Natural killer cell treated with Interleukin-12 subunit alpha and Interleukin-12 subunit beta and Interleukin-15 and Interleukin-18, amount 100 ng/mL, for 72 hours (primary cell): ENCODE measurements at regions not wholly inside any gene's neighbourhood (a gene's known extent, or its start where the extent isn't known, plus 50 kb on each side); places are given as distances from the start of the nearest gene placed in this dataset.

Experiments
- ATAC-seq, 2 donors: fragments of 150-1000 bp; cut with Tn5 transposase in 1 of 2; sonication (Bioruptor Pico), chemical (Tn5 transposase) in 1 of 2; 2 replicates each; pipeline ENCODE4 v1.10.0; 2021
- DNase-seq: peaks from one replicate; pipeline ENCODE4 v3.0.0; 2022; ENCODE audit warnings: low spot score
- H3K27ac Mint-ChIP-seq, 2 donors: 1 replicate in 1 of 2; 2 replicates in 1 of 2; pipeline ENCODE4 v1.8.0; 2022; ENCODE audit warnings: mixed read lengths in 2 of 2, mild to moderate bottlenecking in 1 of 2, moderate library complexity in 1 of 2
- H3K27me3 Mint-ChIP-seq, 2 donors: 1 replicate in 1 of 2; 2 replicates in 1 of 2; pipeline ENCODE4 v1.8.0; 2022; ENCODE audit warnings: mixed read lengths in 2 of 2
- H3K36me3 Mint-ChIP-seq: one replicate; pipeline ENCODE4 v1.8.0; 2022; ENCODE audit warnings: mixed read lengths
- H3K4me1 Mint-ChIP-seq, 2 donors: 1 replicate in 1 of 2; 2 replicates in 1 of 2; pipeline ENCODE4 v1.8.0; 2022; ENCODE audit warnings: low read depth in 2 of 2, mixed read lengths in 2 of 2, mild to moderate bottlenecking in 1 of 2
- H3K4me3 Mint-ChIP-seq: one replicate; pipeline ENCODE4 v1.8.0; 2022; ENCODE audit warnings: mixed read lengths
- H3K9me3 Mint-ChIP-seq: 2 replicates; pipeline ENCODE4 v1.8.0; 2022; ENCODE audit warnings: mixed read lengths

DNA sequence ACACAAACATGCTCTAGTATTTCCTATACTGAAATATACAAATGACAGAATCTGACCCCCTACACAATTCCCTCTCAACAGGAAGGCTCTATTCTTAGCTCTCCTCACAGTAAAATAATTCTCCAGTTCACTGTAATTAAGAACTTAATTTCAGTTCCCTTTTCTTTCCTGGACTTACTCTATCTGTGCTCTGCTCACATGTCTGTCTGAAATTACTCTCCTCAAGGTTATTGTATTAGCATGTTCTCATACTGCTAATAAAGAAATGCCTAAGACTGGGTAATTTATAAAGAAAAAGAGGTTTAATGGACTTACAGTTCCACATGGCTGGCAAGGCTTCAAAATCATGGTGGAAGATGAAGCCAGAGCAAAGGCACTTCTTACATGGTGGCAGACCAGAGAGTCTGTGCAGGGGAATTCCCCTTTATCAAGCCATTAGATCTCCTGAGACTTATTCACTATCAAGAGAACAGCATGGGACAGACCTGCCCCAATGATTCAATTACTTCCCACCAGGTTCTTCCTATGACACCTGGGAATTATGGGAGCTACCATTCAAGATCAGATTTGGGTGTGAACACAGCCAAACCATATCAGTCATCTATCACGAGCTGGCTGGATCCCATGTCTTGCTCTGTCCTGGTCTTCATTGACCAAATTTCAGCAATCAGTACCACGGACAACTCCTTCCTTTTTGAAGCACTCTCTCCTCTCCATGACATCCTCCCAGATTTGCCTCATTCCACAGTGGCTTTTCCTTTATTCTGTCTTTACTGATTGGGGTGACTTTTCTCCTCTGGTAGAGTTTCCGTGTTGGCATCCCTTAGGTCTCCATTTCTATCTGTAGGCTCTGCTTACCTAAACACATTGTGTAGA is 110.9 kb downstream of the GALR1 start:
- Mint-ChIP-seq H3K4me3 (no peak overlapping the region), H3K27ac (no peak overlapping the region), H3K36me3 (peaks cover 16% of the 10 kb centered on the region), H3K9me3 (peaks cover 9% of the 10 kb centered on the region), H3K27me3 (peaks cover 33 to 64% of the 10 kb centered on the region in 2 donors), H3K4me1 (peaks cover 5 to 10% of the 10 kb centered on the region in 2 donors)
- no peak for ATAC-seq
- no peak for DNase-seq

GRCh38 chr18:77361382-77361781 is 111.7 kb downstream of the GALR1 start:
- DNase-seq (no peak), ATAC-seq (no peak)
- peaks cover 16% of the 10 kb centered on the region for H3K36me3 Mint-ChIP-seq
- peaks cover 30 to 57% of the 10 kb centered on the region in 2 donors for H3K27me3 Mint-ChIP-seq
- H3K4me1 Mint-ChIP-seq, result peaks cover 13 to 18% of the 10 kb centered on the region in 2 donors
- H3K27ac Mint-ChIP-seq, result no peak overlapping the region
- peaks cover 9% of the 10 kb centered on the region for H3K9me3 Mint-ChIP-seq
- no peak overlapping the region for H3K4me3 Mint-ChIP-seq

DNA sequence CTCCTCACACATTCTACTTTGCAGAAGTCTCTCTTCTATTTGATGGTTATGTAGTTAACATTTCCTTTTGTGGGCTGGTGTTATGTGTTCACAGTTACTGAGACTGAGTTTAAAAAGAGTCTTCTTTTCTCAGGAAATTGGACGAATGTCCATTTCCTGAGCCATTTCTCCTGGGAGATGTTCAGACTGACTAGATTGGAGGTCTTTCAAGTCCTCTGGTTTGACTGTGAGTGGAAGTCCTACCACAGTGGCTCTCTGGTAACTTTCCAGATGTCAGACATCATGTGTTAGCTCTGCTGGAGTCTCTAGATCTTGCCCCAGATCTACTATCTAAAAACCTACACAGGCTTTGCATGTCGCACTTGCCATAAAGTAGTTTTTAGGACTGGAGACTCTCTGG is 116.0 kb downstream of the GALR1 start:
- Mint-ChIP-seq H3K27me3 (peaks cover 20 to 45% of the 10 kb centered on the region in 2 donors), H3K4me3 (no peak overlapping the region), H3K9me3 (peaks cover 5% of the 10 kb centered on the region), H3K4me1 (peaks cover 13% of the 10 kb centered on the region in 2 donors), H3K27ac (no peak overlapping the region), H3K36me3 (peaks cover 16% of the 10 kb centered on the region)
- no peak for DNase-seq
- no peak for ATAC-seq

DNA sequence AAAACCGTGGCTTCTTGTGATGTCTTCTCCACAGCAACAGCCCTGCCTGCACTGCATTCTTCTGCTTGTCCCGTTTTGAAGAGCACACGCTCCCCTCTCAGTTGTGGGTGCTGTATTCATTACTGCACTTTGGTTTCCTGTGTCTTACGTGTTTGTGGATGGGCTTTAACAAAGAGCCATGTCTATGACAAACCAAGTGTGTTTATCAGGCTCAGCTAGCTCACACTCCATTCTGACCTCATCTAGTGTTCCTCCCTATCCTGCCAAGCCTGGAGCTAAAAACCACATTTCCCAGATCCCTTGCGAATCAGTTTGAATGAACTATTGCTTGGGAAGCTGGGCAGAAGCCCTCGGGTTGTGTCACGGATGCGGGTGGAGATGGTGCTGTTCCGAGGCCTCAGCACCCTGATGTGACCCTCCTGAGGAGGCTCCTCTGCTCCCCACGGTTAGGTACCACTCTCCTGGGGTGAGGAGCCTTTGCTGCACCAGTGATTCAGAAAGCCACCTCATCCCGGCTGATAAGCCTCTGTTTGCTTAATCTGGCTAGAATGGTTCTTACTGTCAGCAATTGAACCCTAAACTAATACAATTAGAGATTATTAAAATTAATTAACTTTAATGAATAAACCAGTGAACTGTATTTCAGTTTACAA is 116.5 kb downstream of the GALR1 start:
- Mint-ChIP-seq H3K9me3 (peaks cover 5% of the 10 kb centered on the region), H3K27ac (no peak overlapping the region), H3K4me1 (peaks cover 13% of the 10 kb centered on the region in 2 donors), H3K36me3 (peaks cover 16% of the 10 kb centered on the region), H3K4me3 (peak overlapping the region; percentile 16), H3K27me3 (peaks cover 17 to 40% of the 10 kb centered on the region in 2 donors)
- DNase-seq (no peak), ATAC-seq (peak in 1 of 2 donors; percentile 58)

DNA sequence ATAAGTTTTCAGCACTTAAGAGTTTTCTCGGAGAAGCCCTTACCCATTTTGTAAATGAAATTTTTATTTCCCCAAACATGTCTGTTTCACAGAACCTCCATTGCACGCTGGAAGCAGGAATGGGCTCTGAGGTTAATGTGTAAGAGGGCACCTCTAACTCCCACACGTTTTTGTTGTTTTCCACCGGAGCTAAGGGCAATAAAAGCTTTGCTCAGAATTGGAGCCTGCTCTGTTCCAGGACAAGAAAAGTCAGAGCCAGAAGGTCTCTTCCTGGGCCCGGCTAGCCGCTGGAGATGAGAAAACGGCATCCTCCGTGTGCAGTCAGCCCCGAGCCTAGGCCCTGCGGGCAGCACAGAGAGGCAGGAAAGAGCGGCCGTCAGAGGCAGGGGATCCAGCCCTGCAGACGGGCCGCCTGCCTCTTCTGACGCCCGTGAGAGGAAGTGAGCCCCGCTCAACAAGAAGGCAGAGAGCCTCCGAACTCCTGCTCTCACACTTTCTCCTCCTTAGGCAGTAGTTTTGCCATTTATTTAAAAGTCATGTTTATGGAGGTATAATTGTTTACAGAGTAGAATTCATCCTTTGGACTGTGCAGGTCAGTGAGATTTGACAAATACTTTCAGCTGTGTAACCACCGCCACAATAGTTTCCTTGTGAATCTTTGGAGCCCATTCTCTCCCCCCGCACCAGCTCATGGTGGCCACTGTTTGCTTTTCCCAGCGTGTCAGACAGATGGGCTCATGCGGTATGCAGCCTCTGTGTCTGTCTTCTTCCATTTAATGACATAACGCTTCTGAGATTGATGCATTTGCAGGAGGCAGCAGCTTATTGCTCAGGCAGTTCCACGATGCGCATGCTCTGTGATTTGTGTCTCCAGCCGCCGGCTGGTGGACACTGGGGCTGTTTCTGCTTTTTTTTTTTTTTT is 117.3 kb downstream of the GALR1 start:
- Mint-ChIP-seq H3K27ac (no peak overlapping the region), H3K4me1 (peaks cover 13% of the 10 kb centered on the region in 2 donors)

GRCh38 chr18:77369644-77370043 is 120.0 kb downstream of the GALR1 start:
- Mint-ChIP-seq H3K9me3 (peaks cover 5% of the 10 kb centered on the region), H3K36me3 (peaks cover 10% of the 10 kb centered on the region), H3K27ac (no peak overlapping the region), H3K4me3 (no peak overlapping the region), H3K4me1 (peaks cover 8 to 13% of the 10 kb centered on the region in 2 donors), H3K27me3 (peaks cover 7 to 15% of the 10 kb centered on the region in 2 donors)
- ATAC-seq (no peak), DNase-seq (no peak)

More for the DNA sequence above, 117.3 kb downstream of the GALR1 start:
- H3K36me3 Mint-ChIP-seq, result peaks cover 16% of the 10 kb centered on the region
- ATAC-seq (no peak), DNase-seq (no peak)
- H3K27me3 Mint-ChIP-seq, result peaks cover 17 to 34% of the 10 kb centered on the region in 2 donors
- H3K9me3 Mint-ChIP-seq, result peaks cover 5% of the 10 kb centered on the region
- no peak overlapping the region for H3K4me3 Mint-ChIP-seq

DNA sequence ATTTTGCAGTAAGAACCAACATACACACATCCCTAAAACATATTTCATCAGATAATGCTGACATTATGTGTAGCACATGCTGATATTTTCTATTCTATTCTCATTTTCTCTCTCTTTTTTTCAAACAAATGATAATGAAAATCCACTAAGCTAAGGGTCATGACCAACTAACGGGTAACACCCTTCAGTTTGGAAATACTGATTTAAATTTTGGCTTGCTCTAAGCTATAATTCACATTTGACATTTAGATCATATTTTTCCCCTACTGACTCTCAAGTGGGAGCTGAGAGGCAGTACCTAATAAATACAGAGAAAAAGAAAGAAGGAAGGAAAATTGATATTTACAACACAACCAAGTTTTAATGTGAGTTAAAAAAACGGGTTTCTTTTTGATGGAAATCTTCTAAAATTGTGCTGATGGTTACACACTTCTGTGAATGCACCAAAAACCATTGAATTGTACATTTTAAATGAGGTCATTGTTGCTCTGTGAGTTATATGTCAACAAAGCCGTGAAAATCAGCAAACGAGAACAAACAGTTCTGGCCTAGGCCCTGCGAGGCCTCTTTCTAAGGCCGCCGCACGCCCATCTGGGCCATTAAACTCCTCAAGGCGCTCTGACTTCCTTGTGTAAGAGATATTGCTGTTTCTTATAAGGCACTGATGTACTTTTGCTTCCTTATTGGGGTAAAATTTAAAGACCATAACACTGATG is 124.2 kb downstream of the GALR1 start:
- Mint-ChIP-seq H3K4me1 (no peaks in the 10 kb centered on the region), H3K9me3 (peaks cover 5% of the 10 kb centered on the region), H3K4me3 (no peak overlapping the region), H3K36me3 (peaks cover 10% of the 10 kb centered on the region), H3K27me3 (peaks cover 5 to 7% of the 10 kb centered on the region in 2 donors), H3K27ac (no peak overlapping the region)
- no peak for ATAC-seq
- no peak for DNase-seq

DNA sequence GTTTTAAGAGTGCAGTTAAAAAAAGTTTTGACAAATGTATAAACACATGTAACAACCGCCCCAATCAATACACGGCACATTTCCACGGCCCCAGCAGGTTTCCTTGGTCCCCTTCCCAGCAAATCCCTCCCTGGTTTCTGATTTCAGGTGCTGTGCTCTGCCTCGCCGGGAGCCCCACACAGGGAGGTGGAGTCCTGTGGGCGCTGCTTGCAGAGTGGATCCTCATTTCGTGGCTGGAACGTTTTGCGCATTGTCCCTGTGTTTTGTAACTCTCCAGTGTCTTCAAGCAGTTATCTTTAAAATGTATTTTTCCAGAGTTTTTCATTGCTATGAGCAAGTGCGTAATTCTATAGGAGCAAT is 124.8 kb downstream of the GALR1 start:
- Mint-ChIP-seq H3K27ac (no peak overlapping the region), H3K4me1 (no peaks in the 10 kb centered on the region), H3K9me3 (peaks cover 5% of the 10 kb centered on the region), H3K4me3 (no peak overlapping the region), H3K27me3 (peaks cover 5 to 6% of the 10 kb centered on the region in 2 donors), H3K36me3 (peaks cover 6% of the 10 kb centered on the region)
- ATAC-seq (no peak), DNase-seq (no peak)

DNA sequence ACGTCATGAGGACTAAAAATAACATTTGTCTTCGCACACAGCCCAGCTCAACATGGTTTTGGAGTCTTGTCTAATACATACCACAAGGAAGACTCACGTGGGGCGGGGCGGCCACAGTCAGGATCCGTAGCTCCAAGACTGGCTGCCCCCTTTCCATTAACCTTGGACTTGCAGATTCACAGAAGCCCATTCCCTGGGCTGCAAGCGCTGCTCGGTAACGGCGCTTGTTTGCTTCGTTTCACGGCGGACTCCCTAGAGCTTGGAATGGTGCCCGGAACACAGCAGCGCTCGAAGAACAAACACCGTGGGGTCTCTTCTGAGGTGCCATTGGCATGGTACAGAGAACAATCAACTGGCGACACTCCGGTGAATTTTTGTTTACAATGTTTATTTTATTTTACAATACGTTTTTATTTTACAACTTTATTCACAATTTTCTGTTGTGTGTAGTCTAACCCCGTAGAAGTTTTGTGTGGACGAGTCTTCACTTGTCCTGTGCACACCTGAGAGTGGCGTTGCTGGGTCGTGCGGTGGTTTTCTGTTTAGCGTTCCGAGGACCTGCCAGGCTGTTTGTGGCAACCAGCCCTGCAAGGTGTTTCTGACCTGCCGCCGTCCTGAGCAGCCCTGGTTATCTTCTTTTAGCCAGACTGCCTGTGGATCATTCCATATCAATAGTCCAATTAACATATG is 126.5 kb downstream of the GALR1 start:
- no peaks in the 10 kb centered on the region for H3K4me1 Mint-ChIP-seq
- DNase-seq, result no peak
- H3K4me3 Mint-ChIP-seq, result no peak overlapping the region
- no peak for ATAC-seq
- no peak overlapping the region for H3K27ac Mint-ChIP-seq
- no peaks in the 10 kb centered on the region for H3K9me3 Mint-ChIP-seq
- H3K36me3 Mint-ChIP-seq, result no peaks in the 10 kb centered on the region
- H3K27me3 Mint-ChIP-seq, result peaks cover 12 to 15% of the 10 kb centered on the region in 2 donors

GRCh38 chr18:77376733-77377094 is 127.1 kb downstream of the GALR1 start:
- no peak for ATAC-seq
- Mint-ChIP-seq H3K9me3 (no peaks in the 10 kb centered on the region), H3K27me3 (peaks cover 17 to 20% of the 10 kb centered on the region in 2 donors), H3K27ac (no peak overlapping the region), H3K4me3 (no peak overlapping the region), H3K36me3 (no peaks in the 10 kb centered on the region), H3K4me1 (no peaks in the 10 kb centered on the region)
- DNase-seq, result no peak

- Mint-ChIP-seq H3K9me3 (no peaks in the 10 kb centered on the region), H3K27me3 (peaks cover 25 to 27% of the 10 kb centered on the region in 2 donors), H3K4me1 (no peaks in the 10 kb centered on the region), H3K36me3 (no peaks in the 10 kb centered on the region), H3K27ac (no peak overlapping the region), H3K4me3 (no peak overlapping the region)
- ATAC-seq (peak; percentile 54 to 71), DNase-seq (no peak)
Observed at GRCh38 chr18:77377813-77378212, 128.2 kb downstream of the GALR1 start.

- Mint-ChIP-seq H3K36me3 (no peaks in the 10 kb centered on the region), H3K27me3 (peaks cover 35 to 36% of the 10 kb centered on the region in 2 donors), H3K9me3 (no peaks in the 10 kb centered on the region), H3K4me1 (no peaks in the 10 kb centered on the region), H3K4me3 (no peak overlapping the region), H3K27ac (no peak overlapping the region)
- ATAC-seq, result no peak
- DNase-seq, result no peak
Observed at GRCh38 chr18:77379976-77380509, 130.4 kb downstream of the GALR1 start.
